ENCODE measurements at regions not wholly inside any gene's neighbourhood (a gene's known extent, or its start where the extent isn't known, plus 50 kb on each side); places are given as distances from the start of the nearest gene placed in this dataset.

DNA sequence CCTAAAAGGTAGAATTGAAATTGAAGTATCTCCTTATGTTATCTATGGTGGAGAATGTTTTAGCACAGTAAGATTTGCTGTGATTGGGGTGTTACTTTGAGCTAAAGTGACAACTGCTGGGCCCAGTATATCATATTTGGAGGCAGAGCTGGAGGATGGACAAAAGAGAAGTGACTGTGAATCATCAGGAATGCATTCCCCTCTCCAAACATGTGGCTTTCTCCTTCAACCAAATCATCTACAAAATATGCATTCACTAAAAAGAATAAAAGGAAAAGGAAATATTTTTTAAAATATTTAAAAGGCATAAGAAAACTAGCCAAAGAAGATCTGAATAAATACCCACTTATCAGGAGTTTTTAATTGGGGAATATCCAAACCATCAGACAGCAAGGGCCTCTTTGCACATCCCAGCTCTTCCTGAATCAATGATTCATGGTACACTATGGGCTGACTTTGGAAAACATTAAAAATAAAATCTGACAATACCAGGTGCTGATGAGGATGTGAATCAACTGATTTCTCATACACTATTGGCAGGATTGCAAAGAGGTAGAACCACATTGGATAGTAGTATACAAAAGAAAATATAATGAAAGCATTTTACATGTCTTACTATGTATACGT, 671.7 kb upstream of the NR3C2 start (continued):
- TF ChIP-seq ATF7 (IDR thresholded peaks at IDR 0.05; ENCODE audit: low read depth) (no peak), NR2F1 (conservative IDR thresholded peaks at IDR 0.05) (no peak)

- WGBS (ENCODE audit: insufficient coverage, insufficient replicate concordance, low lambda C conversion rate, missing lambda C conversion rate) = 2% methylated on average over 3 of the region's 3 CpGs
- no peak for DNase-seq (ENCODE audit: low read depth, low spot score)
- H3K27me3 ChIP-seq (replicated peaks in 1 of 2; ENCODE audit: control insufficient read depth in 2 of 2, insufficient read depth in 2 of 2, low read length in 1 of 2) = no peaks in the 10 kb centered on the region
- H4K20me1 ChIP-seq (ENCODE audit: control insufficient read depth, insufficient read depth) = no peaks in the 10 kb centered on the region
- no peak overlapping the region for H3K9ac ChIP-seq (ENCODE audit: control insufficient read depth, insufficient read depth, low read length)
- FAIRE-seq = no peak
- no peaks in the 10 kb centered on the region for H3K79me2 ChIP-seq (ENCODE audit: control insufficient read depth, insufficient read depth, low read length)
- H3K36me3 ChIP-seq (ENCODE audit: control insufficient read depth in 2 of 2, insufficient read depth in 2 of 2, low read length in 1 of 2) = no peaks in the 10 kb centered on the region
- no peak overlapping the region for H2AFZ ChIP-seq (ENCODE audit: control insufficient read depth, low read depth, low read length)
- in situ Hi-C loops (cut with MboI) (no loop called here), intact Hi-C loops (cut with micrococcal nuclease; ENCODE audit: unreplicated experiment) (no loop called here)
- no peaks in the 10 kb centered on the region for H3K9me3 ChIP-seq (replicated peaks; ENCODE audit: control insufficient read depth, insufficient read depth, low read length)
- ChIA-PET POLR2A (no interaction called here), CTCF (no interaction called here), SMC1A (ENCODE audit: uncharacterized antibody, unreplicated experiment) (no interaction called here), RAD21 (ENCODE audit: unreplicated experiment) (no interaction called here)
- ATAC-seq = no peak
- H3K4me3 ChIP-seq = no peak overlapping the region
- no TSS peak for BruUV-seq (replicated peaks)
- TF ChIP-seq RB1 (IDR thresholded peaks at IDR 0.05; ENCODE audit: borderline replicate concordance) (no peak), EP300 (IDR thresholded peaks at IDR 0.05; ENCODE audit: borderline replicate concordance in 1 of 2, control insufficient read depth in 1 of 2, low read depth in 2 of 2, low read length in 2 of 2) (no peak), SMARCA5 (IDR thresholded peaks at IDR 0.05) (no peak)
- H3K27ac ChIP-seq (ENCODE audit: control insufficient read depth, insufficient read depth) = no peak overlapping the region
- no peaks in the 10 kb centered on the region for H3K4me1 ChIP-seq (ENCODE audit: control insufficient read depth, insufficient read depth, low read length)
- no peak overlapping the region for H3K4me2 ChIP-seq (ENCODE audit: control insufficient read depth, insufficient read depth)
Measured at GRCh38 chr4:149112109-149112508, 669.9 kb upstream of the NR3C2 start.

- SMC1A ChIA-PET (ENCODE audit: uncharacterized antibody, unreplicated experiment) = no interaction called here
- CTCF ChIA-PET = no interaction called here
- in situ Hi-C loops (cut with MboI) = no loop called here
- TF ChIP-seq BRCA1 (IDR thresholded peaks at IDR 0.05; ENCODE audit: low read depth, low read length) (no peak), RBBP5 (conservative IDR thresholded peaks at IDR 0.05) (no peak), PAX8 (IDR thresholded peaks at IDR 0.05) (no peak), ASH2L (IDR thresholded peaks at IDR 0.05; ENCODE audit: borderline replicate concordance, low read depth) (no peak), SMARCA5 (IDR thresholded peaks at IDR 0.05) (no peak), BHLHE40 (IDR thresholded peaks at IDR 0.05; ENCODE audit: borderline replicate concordance in 1 of 2, low read depth in 2 of 2, low read length in 1 of 2) (no peak), BACH1 (IDR thresholded peaks at IDR 0.05; ENCODE audit: borderline replicate concordance) (no peak), LARP7 (IDR thresholded peaks at IDR 0.05) (no peak), RUNX3 (IDR thresholded peaks at IDR 0.05; ENCODE audit: low read length) (no peak), CHD2 (IDR thresholded peaks at IDR 0.05; ENCODE audit: borderline replicate concordance, low read depth, low read length) (no peak), TBL1XR1 (IDR thresholded peaks at IDR 0.05; ENCODE audit: low read depth, low read length) (no peak), ETV6 (conservative IDR thresholded peaks at IDR 0.05 in 1 of 2, IDR thresholded peaks at IDR 0.05 in 1 of 2; ENCODE audit: borderline replicate concordance in 1 of 2, low read depth in 1 of 2) (no peak)
- TF ChIP-seq, protein P1, sequence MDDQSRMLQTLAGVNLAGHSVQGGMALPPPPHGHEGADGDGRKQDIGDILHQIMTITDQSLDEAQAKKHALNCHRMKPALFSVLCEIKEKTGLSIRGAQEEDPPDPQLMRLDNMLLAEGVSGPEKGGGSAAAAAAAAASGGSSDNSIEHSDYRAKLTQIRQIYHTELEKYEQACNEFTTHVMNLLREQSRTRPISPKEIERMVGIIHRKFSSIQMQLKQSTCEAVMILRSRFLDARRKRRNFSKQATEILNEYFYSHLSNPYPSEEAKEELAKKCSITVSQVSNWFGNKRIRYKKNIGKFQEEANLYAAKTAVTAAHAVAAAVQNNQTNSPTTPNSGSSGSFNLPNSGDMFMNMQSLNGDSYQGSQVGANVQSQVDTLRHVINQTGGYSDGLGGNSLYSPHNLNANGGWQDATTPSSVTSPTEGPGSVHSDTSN (IDR thresholded peaks at IDR 0.05; ENCODE audit: insufficient replicate concordance, low read depth, low read length) = no peak
Measured at GRCh38 chr4:149110481-149110880, 668.3 kb upstream of the NR3C2 start.

More at GRCh38 chr4:149110481-149110880, 668.3 kb upstream of the NR3C2 start:
- intact Hi-C loops (cut with micrococcal nuclease; ENCODE audit: unreplicated experiment) = no loop called here
- no peaks in the 10 kb centered on the region for H3K79me2 ChIP-seq (ENCODE audit: control insufficient read depth, insufficient read depth, low read length)
- H3K4me2 ChIP-seq (ENCODE audit: control insufficient read depth, insufficient read depth) = no peak overlapping the region
- H3K9me3 ChIP-seq (replicated peaks; ENCODE audit: control insufficient read depth, insufficient read depth, low read length) = no peaks in the 10 kb centered on the region
- WGBS (ENCODE audit: insufficient coverage, insufficient replicate concordance, low lambda C conversion rate, missing lambda C conversion rate) = 39% methylated on average over 3 of the region's 3 CpGs
- RAD21 ChIA-PET (ENCODE audit: unreplicated experiment) = no interaction called here
- no peak for FAIRE-seq
- H3K4me3 ChIP-seq = no peak overlapping the region
- no peaks in the 10 kb centered on the region for H3K27me3 ChIP-seq (replicated peaks in 1 of 2; ENCODE audit: control insufficient read depth in 2 of 2, insufficient read depth in 2 of 2, low read length in 1 of 2)
- no peak overlapping the region for H3K9ac ChIP-seq (ENCODE audit: control insufficient read depth, insufficient read depth, low read length)
- no peak for DNase-seq (ENCODE audit: low read depth, low spot score)
- no TSS peak for BruUV-seq (replicated peaks)
- no peaks in the 10 kb centered on the region for H4K20me1 ChIP-seq (ENCODE audit: control insufficient read depth, insufficient read depth)
- ATAC-seq = no peak
- no peaks in the 10 kb centered on the region for H3K4me1 ChIP-seq (ENCODE audit: control insufficient read depth, insufficient read depth, low read length)
- H2AFZ ChIP-seq (ENCODE audit: control insufficient read depth, low read depth, low read length) = no peak overlapping the region
- H3K36me3 ChIP-seq (ENCODE audit: control insufficient read depth in 2 of 2, insufficient read depth in 2 of 2, low read length in 1 of 2) = no peaks in the 10 kb centered on the region
- POLR2A ChIA-PET = no interaction called here
- no peak overlapping the region for H3K27ac ChIP-seq (ENCODE audit: control insufficient read depth, insufficient read depth)

All from GM12878 (cell line).